ENCODE measurements at regions not wholly inside any gene's neighbourhood (a gene's known extent, or its start where the extent isn't known, plus 50 kb on each side); places are given as distances from the start of the nearest gene placed in this dataset.

DNA sequence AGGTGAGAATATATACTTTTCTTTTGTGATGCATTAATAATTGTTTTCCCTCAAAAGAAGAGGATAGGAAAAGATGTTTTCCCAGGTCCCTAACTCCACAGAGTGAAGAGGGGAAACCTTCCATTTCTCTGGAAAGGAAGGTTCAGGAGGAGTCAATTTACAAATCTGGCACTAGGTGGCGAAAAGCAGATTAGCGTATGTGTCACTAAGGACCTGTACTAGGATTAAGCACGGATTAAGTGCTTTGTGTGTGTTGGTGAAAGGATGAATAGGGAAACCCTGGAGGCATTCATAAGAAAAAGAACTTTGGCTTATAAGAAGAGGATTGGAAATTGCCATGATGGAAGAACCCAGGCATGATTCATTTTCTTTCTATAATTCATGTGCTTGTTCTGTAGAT is 410.1 kb upstream of the PLXNA2 start:
- Histone ChIP-seq H3K4me1 (ENCODE audit: insufficient read depth, low read length) (no peaks in the 10 kb centered on the region), H3K27ac (ENCODE audit: low read depth in 1 of 2, low read length in 2 of 2) (no peak overlapping the region), H3K27me3 (ENCODE audit: control insufficient read depth in 1 of 2, insufficient read depth in 2 of 2, low read length in 2 of 2) (peaks cover 7 to 11% of the 10 kb centered on the region in 2 experiments), H3K36me3 (ENCODE audit: insufficient read depth, low read length) (no peaks in the 10 kb centered on the region), H3K4me3 (ENCODE audit: low read length) (no peak overlapping the region), H3K9me3 (ENCODE audit: control insufficient read depth in 1 of 2, insufficient read depth in 1 of 2, low read length in 2 of 2) (no peaks in the 10 kb centered on the region)
- no peak for ATAC-seq (ENCODE audit: poor library complexity)
- TF ChIP-seq CTCF (IDR thresholded peaks at IDR 0.05) = no peak
- intact Hi-C loops (cut with DNase I, micrococcal nuclease) = loop anchor here (5.0 to 10.0 kb wide), 2 partner anchors 591 to 913 kb away; no protein-coding TSS in a partner anchor
- H3K27ac Mint-ChIP-seq = no peak overlapping the region
- H3K9me3 Mint-ChIP-seq = no peaks in the 10 kb centered on the region
- no peaks in the 10 kb centered on the region for H3K36me3 Mint-ChIP-seq (ENCODE audit: low read depth)
- H3K4me1 Mint-ChIP-seq (ENCODE audit: low read depth) = no peaks in the 10 kb centered on the region
- ChIA-PET CTCF (no interaction called here), POLR2A (no interaction called here)
- peaks cover 47% of the 10 kb centered on the region for H3K27me3 Mint-ChIP-seq
- no peak overlapping the region for H3K4me3 Mint-ChIP-seq
- no peak for DNase-seq

DNA sequence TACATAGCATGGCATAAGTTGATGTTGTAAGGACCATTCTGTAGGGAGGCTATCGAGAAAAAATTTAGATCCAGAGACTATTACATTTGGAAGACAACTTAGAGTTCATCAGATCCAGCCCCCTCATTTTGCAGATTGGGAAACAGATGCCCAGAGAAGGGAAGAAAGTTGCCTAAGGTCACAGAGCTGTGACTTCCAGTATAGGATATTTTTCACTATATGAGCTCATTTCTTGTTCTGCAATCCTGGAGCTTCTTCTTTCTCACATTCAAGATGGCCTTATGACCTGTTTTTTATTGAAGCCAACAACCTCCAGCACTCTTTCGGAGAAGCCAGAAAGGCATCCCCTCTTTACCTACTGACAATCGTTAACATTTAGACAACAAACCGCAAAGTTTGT is 421.8 kb upstream of the PLXNA2 start:
- no peak for DNase-seq
- CTCF ChIA-PET = no interaction called here

DNA sequence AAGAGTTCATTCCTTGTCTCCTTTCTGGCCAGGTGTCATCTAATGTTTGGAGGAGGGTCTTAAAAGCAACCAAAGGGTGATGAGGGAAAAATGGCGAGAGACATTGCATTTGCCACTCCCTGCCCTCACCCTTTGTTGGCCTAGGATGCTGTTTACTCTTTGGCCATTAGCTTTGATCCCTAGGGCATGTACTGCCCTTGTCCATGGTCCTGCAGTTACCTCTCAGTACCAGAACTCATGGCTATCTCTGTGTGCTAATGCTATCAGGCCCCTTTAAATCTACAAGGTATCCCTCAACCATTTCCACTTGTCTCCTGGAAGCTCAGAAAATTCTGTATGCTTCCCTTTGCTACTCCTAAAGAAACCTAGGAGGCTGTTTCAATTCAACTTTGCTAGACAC is 424.8 kb upstream of the PLXNA2 start:
- Mint-ChIP-seq H3K27ac (no peak overlapping the region), H3K36me3 (ENCODE audit: low read depth) (no peaks in the 10 kb centered on the region), H3K4me3 (no peak overlapping the region), H3K27me3 (peaks cover 5% of the 10 kb centered on the region), H3K9me3 (no peaks in the 10 kb centered on the region), H3K4me1 (ENCODE audit: low read depth) (no peaks in the 10 kb centered on the region)
- H3K4me1 ChIP-seq (ENCODE audit: insufficient read depth, low read length) = no peaks in the 10 kb centered on the region
- ATAC-seq (ENCODE audit: poor library complexity) = no peak
- TF ChIP-seq CTCF (IDR thresholded peaks at IDR 0.05) = no peak
- no peaks in the 10 kb centered on the region for H3K36me3 ChIP-seq (ENCODE audit: insufficient read depth, low read length)
- no peaks in the 10 kb centered on the region for H3K27me3 ChIP-seq (ENCODE audit: control insufficient read depth in 1 of 2, insufficient read depth in 2 of 2, low read length in 2 of 2)
- ChIA-PET CTCF (no interaction called here), POLR2A (interaction anchor here (0.6 kb wide), 1 partner anchor 32 kb away, joined by 3 read pairs; no protein-coding TSS in a partner anchor)
- H3K4me3 ChIP-seq (ENCODE audit: low read length) = no peak overlapping the region
- DNase-seq = no peak
- intact Hi-C loops (cut with DNase I, micrococcal nuclease) = no loop called here
- no peaks in the 10 kb centered on the region for H3K9me3 ChIP-seq (ENCODE audit: control insufficient read depth in 1 of 2, insufficient read depth in 1 of 2, low read length in 2 of 2)
- H3K27ac ChIP-seq (ENCODE audit: low read depth in 1 of 2, low read length in 2 of 2) = no peak overlapping the region

More for the DNA sequence above, 421.8 kb upstream of the PLXNA2 start:
- POLR2A ChIA-PET = no interaction called here
- TF ChIP-seq CTCF (IDR thresholded peaks at IDR 0.05) = no peak
- no peak for ATAC-seq (ENCODE audit: poor library complexity)
- no peaks in the 10 kb centered on the region for H3K9me3 Mint-ChIP-seq
- intact Hi-C loops (cut with DNase I, micrococcal nuclease) = no loop called here
- no peaks in the 10 kb centered on the region for H3K4me1 Mint-ChIP-seq (ENCODE audit: low read depth)
- Histone ChIP-seq H3K27ac (ENCODE audit: low read depth in 1 of 2, low read length in 2 of 2) (no peak overlapping the region), H3K4me3 (ENCODE audit: low read length) (no peak overlapping the region), H3K9me3 (ENCODE audit: control insufficient read depth in 1 of 2, insufficient read depth in 1 of 2, low read length in 2 of 2) (no peaks in the 10 kb centered on the region), H3K4me1 (ENCODE audit: insufficient read depth, low read length) (no peaks in the 10 kb centered on the region), H3K36me3 (ENCODE audit: insufficient read depth, low read length) (no peaks in the 10 kb centered on the region), H3K27me3 (ENCODE audit: control insufficient read depth in 1 of 2, insufficient read depth in 2 of 2, low read length in 2 of 2) (no peaks in the 10 kb centered on the region)
- no peaks in the 10 kb centered on the region for H3K36me3 Mint-ChIP-seq (ENCODE audit: low read depth)
- H3K27ac Mint-ChIP-seq = no peak overlapping the region
- H3K4me3 Mint-ChIP-seq = no peak overlapping the region
- peaks cover 12% of the 10 kb centered on the region for H3K27me3 Mint-ChIP-seq
